KMS-11 (cell line): ENCODE measurements at regions not wholly inside any gene's neighbourhood (a gene's known extent, or its start where the extent isn't known, plus 50 kb on each side); places are given as distances from the start of the nearest gene placed in this dataset.

ENCODE experiments used
- H2AFZ ChIP-seq: fragments of 200-600 bp; sonication (generic); 2 replicates; pipeline ENCODE4 v1.6.1; 2016; ENCODE audit warnings: antibody characterized with exemption, mixed run types, low read depth
- H3K27ac ChIP-seq: fragments of 200-600 bp; sonication (generic); 2 replicates; pipeline ENCODE4 v1.6.1; 2016; ENCODE audit warnings: mild to moderate bottlenecking, mixed run types
- H3K27me3 ChIP-seq: fragments of 200-600 bp; sonication (generic); 2 replicates; pipeline ENCODE4 v1.6.1; 2017; ENCODE audit warnings: mild to moderate bottlenecking, low read depth, mixed run types, moderate library complexity; ENCODE audit not compliant: insufficient read depth
- H3K36me3 ChIP-seq: fragments of 200-600 bp; sonication (generic); 2 replicates; pipeline ENCODE4 v1.6.1; 2017; ENCODE audit warnings: mild to moderate bottlenecking, mixed run types; ENCODE audit not compliant: insufficient read depth
- H3K4me1 ChIP-seq: fragments of 200-600 bp; sonication (generic); 2 replicates; pipeline ENCODE4 v1.6.1; 2016; ENCODE audit warnings: mild to moderate bottlenecking, low read depth, mixed run types; ENCODE audit not compliant: poor library complexity, severe bottlenecking
- H3K4me2 ChIP-seq: fragments of 200-600 bp; sonication (generic); 2 replicates; pipeline ENCODE4 v1.7.0; 2016; ENCODE audit warnings: mild to moderate bottlenecking, mixed run types
- H3K4me3 ChIP-seq: fragments of 200-600 bp; sonication (generic); IDR thresholded peaks from 2 replicates; pipeline ENCODE4 v1.6.1; 2017; ENCODE audit warnings: low read depth, low read length, mixed read lengths; ENCODE audit not compliant: insufficient read depth
- H3K79me2 ChIP-seq: fragments of 200-600 bp; sonication (generic); 2 replicates; pipeline ENCODE4 v1.6.1; 2016; ENCODE audit warnings: low read depth, mixed run types; ENCODE audit not compliant: insufficient read depth
- H3K9ac ChIP-seq: fragments of 200-600 bp; sonication (generic); 2 replicates; pipeline ENCODE4 v1.6.1; 2016; ENCODE audit warnings: mild to moderate bottlenecking, mixed run types
- H4K20me1 ChIP-seq: fragments of 200-600 bp; sonication (generic); 2 replicates; pipeline ENCODE4 v1.6.1; 2016; ENCODE audit warnings: mild to moderate bottlenecking, mixed run types; ENCODE audit not compliant: insufficient read depth
- TF ChIP-seq, protein P1 (sequence below): fragments of 200-600 bp; sonication (generic); conservative IDR thresholded peaks from 2 replicates; pipeline ENCODE4 v1.6.1; 2017; ENCODE audit warnings: low read depth, mild to moderate bottlenecking, antibody characterized with exemption, low read length, moderate library complexity, mixed read lengths

DNA sequence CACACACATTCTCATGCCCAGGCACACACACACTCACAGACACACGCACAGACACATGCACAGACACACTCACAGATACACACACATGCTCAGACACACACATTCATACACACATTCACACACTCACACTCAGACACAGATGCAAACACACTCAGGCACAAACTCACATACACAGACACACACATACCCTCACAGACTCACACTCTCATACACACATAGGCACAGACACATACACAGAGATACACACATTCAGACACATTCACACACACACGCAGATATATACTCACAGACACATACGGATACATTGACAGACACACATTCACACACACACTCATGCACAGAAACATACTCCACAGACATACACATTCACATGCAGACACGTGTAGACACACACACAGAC, 89.6 kb downstream of the RBFOX3 start:
- H3K27me3 ChIP-seq, result peaks cover 93% of the 10 kb centered on the region
- H3K4me3 ChIP-seq, result no peak overlapping the region
- TF ChIP-seq, protein P1, sequence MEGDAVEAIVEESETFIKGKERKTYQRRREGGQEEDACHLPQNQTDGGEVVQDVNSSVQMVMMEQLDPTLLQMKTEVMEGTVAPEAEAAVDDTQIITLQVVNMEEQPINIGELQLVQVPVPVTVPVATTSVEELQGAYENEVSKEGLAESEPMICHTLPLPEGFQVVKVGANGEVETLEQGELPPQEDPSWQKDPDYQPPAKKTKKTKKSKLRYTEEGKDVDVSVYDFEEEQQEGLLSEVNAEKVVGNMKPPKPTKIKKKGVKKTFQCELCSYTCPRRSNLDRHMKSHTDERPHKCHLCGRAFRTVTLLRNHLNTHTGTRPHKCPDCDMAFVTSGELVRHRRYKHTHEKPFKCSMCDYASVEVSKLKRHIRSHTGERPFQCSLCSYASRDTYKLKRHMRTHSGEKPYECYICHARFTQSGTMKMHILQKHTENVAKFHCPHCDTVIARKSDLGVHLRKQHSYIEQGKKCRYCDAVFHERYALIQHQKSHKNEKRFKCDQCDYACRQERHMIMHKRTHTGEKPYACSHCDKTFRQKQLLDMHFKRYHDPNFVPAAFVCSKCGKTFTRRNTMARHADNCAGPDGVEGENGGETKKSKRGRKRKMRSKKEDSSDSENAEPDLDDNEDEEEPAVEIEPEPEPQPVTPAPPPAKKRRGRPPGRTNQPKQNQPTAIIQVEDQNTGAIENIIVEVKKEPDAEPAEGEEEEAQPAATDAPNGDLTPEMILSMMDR, result no peak
- H3K4me2 ChIP-seq, result no peak overlapping the region
- H3K36me3 ChIP-seq, result no peaks in the 10 kb centered on the region
- no peak overlapping the region for H3K9ac ChIP-seq
- H4K20me1 ChIP-seq, result no peaks in the 10 kb centered on the region
- H2AFZ ChIP-seq, result no peak overlapping the region
- H3K4me1 ChIP-seq, result no peaks in the 10 kb centered on the region
- H3K27ac ChIP-seq, result no peak overlapping the region
- no peaks in the 10 kb centered on the region for H3K79me2 ChIP-seq

DNA sequence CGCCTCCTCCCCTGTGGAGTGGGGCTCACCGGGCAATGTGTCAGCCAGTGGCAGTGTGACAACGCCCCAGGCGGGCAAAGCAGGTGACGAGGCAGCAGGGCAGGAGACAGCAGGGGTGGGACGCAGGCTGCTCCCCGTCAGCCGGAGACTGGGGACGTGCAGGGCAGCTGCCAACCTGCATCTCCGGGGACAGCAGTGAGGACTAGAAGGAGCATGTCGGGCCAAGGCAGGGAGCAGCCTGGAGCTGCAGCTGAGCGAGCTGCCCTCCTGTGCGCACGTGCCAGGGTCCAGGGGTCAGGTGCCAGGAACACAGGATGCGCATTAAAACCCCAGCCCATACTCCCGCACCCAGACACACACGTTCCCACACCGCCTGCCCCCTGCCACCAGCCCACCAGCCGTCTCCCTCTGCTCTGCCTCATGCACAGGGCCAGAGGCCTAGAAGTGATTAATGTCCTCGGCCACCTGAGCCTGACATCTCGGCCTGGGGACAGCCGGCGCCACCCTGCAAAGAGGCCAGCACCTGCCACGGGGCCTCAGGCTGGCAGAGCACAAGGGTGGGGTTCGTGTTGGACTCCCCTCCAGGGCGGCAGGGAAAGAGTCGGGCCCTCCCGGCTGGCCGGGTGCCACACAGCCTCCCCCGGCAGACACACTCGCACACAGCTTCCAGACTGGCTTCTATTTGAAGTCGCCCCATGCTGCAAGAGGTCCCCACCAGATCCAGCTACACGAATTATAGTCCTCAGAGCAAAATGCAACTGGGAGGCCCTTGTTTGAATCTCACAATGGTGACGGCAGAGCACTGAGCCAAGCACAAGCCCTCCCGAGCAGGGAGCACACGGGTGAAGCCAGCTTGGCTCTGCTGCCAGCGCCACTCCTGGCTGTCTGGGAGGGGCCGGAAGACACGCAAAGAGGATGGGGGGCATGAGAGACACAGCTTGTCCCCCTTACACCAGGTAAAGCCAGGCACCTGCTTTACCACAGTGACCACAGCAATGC, 90.4 kb downstream of the RBFOX3 start:
- no peak overlapping the region for H3K27ac ChIP-seq
- no peaks in the 10 kb centered on the region for H3K4me1 ChIP-seq
- H3K27me3 ChIP-seq, result peaks cover 93% of the 10 kb centered on the region
- H3K4me3 ChIP-seq, result no peak overlapping the region
- H3K9ac ChIP-seq, result no peak overlapping the region
- TF ChIP-seq, protein P1, result no peak
- H3K36me3 ChIP-seq, result no peaks in the 10 kb centered on the region
- H4K20me1 ChIP-seq, result no peaks in the 10 kb centered on the region
- no peaks in the 10 kb centered on the region for H3K79me2 ChIP-seq
- H3K4me2 ChIP-seq, result no peak overlapping the region
- no peak overlapping the region for H2AFZ ChIP-seq

- H3K27me3 ChIP-seq, result peaks cover 93% of the 10 kb centered on the region
- H3K4me1 ChIP-seq, result no peaks in the 10 kb centered on the region
- no peak overlapping the region for H3K4me3 ChIP-seq
- no peak overlapping the region for H3K27ac ChIP-seq
- no peak overlapping the region for H2AFZ ChIP-seq
- H3K79me2 ChIP-seq, result no peaks in the 10 kb centered on the region
- no peak overlapping the region for H3K4me2 ChIP-seq
- no peak overlapping the region for H3K9ac ChIP-seq
- H4K20me1 ChIP-seq, result no peaks in the 10 kb centered on the region
- H3K36me3 ChIP-seq, result no peaks in the 10 kb centered on the region
- TF ChIP-seq, protein P1, result no peak
Observed at GRCh38 chr17:79519601-79520000, 91.2 kb downstream of the RBFOX3 start.

- no peak overlapping the region for H3K9ac ChIP-seq
- H3K27me3 ChIP-seq, result peaks cover 89% of the 10 kb centered on the region
- H3K79me2 ChIP-seq, result no peaks in the 10 kb centered on the region
- H3K4me3 ChIP-seq, result no peak overlapping the region
- TF ChIP-seq, protein P1, result no peak
- H3K27ac ChIP-seq, result no peak overlapping the region
- no peaks in the 10 kb centered on the region for H3K4me1 ChIP-seq
- no peak overlapping the region for H2AFZ ChIP-seq
- H3K4me2 ChIP-seq, result no peak overlapping the region
- H4K20me1 ChIP-seq, result no peaks in the 10 kb centered on the region
- H3K36me3 ChIP-seq, result no peaks in the 10 kb centered on the region
Observed at GRCh38 chr17:79518585-79519523, 92.0 kb downstream of the RBFOX3 start.
